GM18505 (cell line): ENCODE measurements at regions not wholly inside any gene's neighbourhood (a gene's known extent, or its start where the extent isn't known, plus 50 kb on each side); places are given as distances from the start of the nearest gene placed in this dataset.

Experiments used
- ATAC-seq: cut with Tn5 transposase; IDR thresholded peaks from one replicate; pipeline ENCODE4 v1.9.1; 2021; ENCODE audit not compliant: unreplicated experiment
- POLR2A ChIP-seq: IDR thresholded peaks from 4 replicates; pipeline ENCODE4 v1.6.1; 2011; ENCODE audit warnings: borderline replicate concordance; ENCODE audit not compliant: insufficient read depth, insufficient read length; ENCODE audit errors: extremely low read depth

GRCh38 chr1:99464738-99465137 lies 181.2 kb upstream of the PALMD start:
- no peak for TF ChIP-seq POLR2A
- ATAC-seq, result no peak

GRCh38 chr1:99465176-99465900 lies 180.6 kb upstream of the PALMD start:
- no peak for TF ChIP-seq POLR2A
- no peak for ATAC-seq

GRCh38 chr1:99467645-99468044 lies 178.3 kb upstream of the PALMD start:
- no peak for ATAC-seq
- TF ChIP-seq POLR2A, result no peak

GRCh38 chr1:99469550-99469971 lies 176.4 kb upstream of the PALMD start:
- no peak for TF ChIP-seq POLR2A
- ATAC-seq, result no peak

GRCh38 chr1:99472893-99473292 lies 173.0 kb upstream of the PALMD start:
- no peak for ATAC-seq

GRCh38 chr1:99474350-99474893 lies 171.5 kb upstream of the PALMD start:
- TF ChIP-seq POLR2A, result no peak
- ATAC-seq, result no peak

More at GRCh38 chr1:99472893-99473292, 173.0 kb upstream of the PALMD start:
- no peak for TF ChIP-seq POLR2A

GRCh38 chr1:99476058-99476457 lies 169.9 kb upstream of the PALMD start:
- ATAC-seq, result no peak
- TF ChIP-seq POLR2A, result no peak

- peak; percentile 78 for ATAC-seq
- TF ChIP-seq POLR2A, result no peak
These were observed 164.4 kb upstream of the PALMD start for GRCh38 chr1:99481391-99481996.

GRCh38 chr1:99482286-99482685 lies 163.6 kb upstream of the PALMD start:
- no peak for TF ChIP-seq POLR2A
- no peak for ATAC-seq

- ATAC-seq, result no peak
- TF ChIP-seq POLR2A, result no peak
These were observed 163.2 kb upstream of the PALMD start for GRCh38 chr1:99482750-99483149.

- ATAC-seq, result no peak
- TF ChIP-seq POLR2A, result no peak
These were observed 155.9 kb upstream of the PALMD start for GRCh38 chr1:99490031-99490430.

GRCh38 chr1:99496067-99496466 lies 149.8 kb upstream of the PALMD start:
- ATAC-seq, result no peak
- no peak for TF ChIP-seq POLR2A

- no peak for TF ChIP-seq POLR2A
- ATAC-seq, result no peak
These were observed 148.2 kb upstream of the PALMD start for GRCh38 chr1:99497690-99498089.

GRCh38 chr1:99500541-99500940 lies 145.4 kb upstream of the PALMD start:
- no peak for TF ChIP-seq POLR2A
- ATAC-seq, result no peak
